H9 (cell line): ENCODE measurements at regions not wholly inside any gene's neighbourhood (a gene's known extent, or its start where the extent isn't known, plus 50 kb on each side); places are given as distances from the start of the nearest gene placed in this dataset.

Experiments
- DNase-seq: peaks from one replicate; pipeline ENCODE4 v3.0.0-alpha.2; 2017
- H2AFZ ChIP-seq: one replicate; pipeline ENCODE4 v1.6.1; 2013; ENCODE audit warnings: mild to moderate bottlenecking, low read length, control low read depth, moderate library complexity
- H2AK5ac ChIP-seq: 2 replicates; pipeline ENCODE4 v1.6.1; 2013; ENCODE audit warnings: low read length, control low read depth, mixed read lengths; ENCODE audit not compliant: insufficient read length
- H2BK120ac ChIP-seq: one replicate; pipeline ENCODE4 v1.6.1; 2013; ENCODE audit warnings: low read depth, mild to moderate bottlenecking, low read length, control low read depth, inconsistent platforms; ENCODE audit not compliant: poor library complexity, severe bottlenecking
- H2BK12ac ChIP-seq: 2 replicates; pipeline ENCODE4 v1.6.1; 2013; ENCODE audit warnings: low read length, control low read depth, mixed read lengths, low read depth; ENCODE audit not compliant: insufficient read length
- H2BK15ac ChIP-seq: 2 replicates; pipeline ENCODE4 v1.6.1; 2013; ENCODE audit warnings: low read depth, low read length, control low read depth
- H2BK20ac ChIP-seq: one replicate; pipeline ENCODE4 v1.6.1; 2013; ENCODE audit warnings: low read depth, mild to moderate bottlenecking, low read length, control low read depth, inconsistent platforms; ENCODE audit not compliant: poor library complexity, severe bottlenecking
- H2BK5ac ChIP-seq: 2 replicates; pipeline ENCODE4 v1.6.1; 2013; ENCODE audit warnings: low read length, control low read depth, mixed read lengths; ENCODE audit not compliant: insufficient read length
- H3K14ac ChIP-seq: 2 replicates; pipeline ENCODE4 v1.6.1; 2013; ENCODE audit warnings: low read length, control low read depth; ENCODE audit not compliant: insufficient read depth
- H3K18ac ChIP-seq: 2 replicates; pipeline ENCODE4 v1.6.1; 2013; ENCODE audit warnings: low read depth, mild to moderate bottlenecking, mixed read lengths, low read length, control low read depth; ENCODE audit not compliant: insufficient read length
- H3K23ac ChIP-seq: 2 replicates; pipeline ENCODE4 v1.6.1; 2013; ENCODE audit warnings: low read length, control low read depth, mixed read lengths, low read depth; ENCODE audit not compliant: insufficient read length
- H3K23me2 ChIP-seq: 2 replicates; pipeline ENCODE4 v1.6.1; 2013; ENCODE audit warnings: low read depth, mild to moderate bottlenecking, mixed read lengths, low read length, control low read depth; ENCODE audit not compliant: insufficient read length, poor library complexity, severe bottlenecking
- H3K27ac ChIP-seq: 2 replicates; pipeline ENCODE4 v1.5.1; 2013; ENCODE audit warnings: low read length, control low read depth, mixed read lengths, low read depth; ENCODE audit not compliant: insufficient read length
- H3K27me3 ChIP-seq: 2 replicates; pipeline ENCODE4 v1.6.1; 2013; ENCODE audit warnings: low read length, control low read depth, inconsistent platforms; ENCODE audit not compliant: insufficient read depth
- H3K4ac ChIP-seq: 2 replicates; pipeline ENCODE4 v1.6.1; 2013; ENCODE audit warnings: low read depth, mild to moderate bottlenecking, control low read depth, inconsistent platforms, low read length, moderate library complexity
- H3K4me1 ChIP-seq: 2 replicates; pipeline ENCODE4 v1.6.1; 2013; ENCODE audit warnings: low read length, control low read depth, inconsistent platforms; ENCODE audit not compliant: insufficient read depth
- H3K4me2 ChIP-seq: 2 replicates; pipeline ENCODE4 v1.6.1; 2013; ENCODE audit warnings: low read length, control low read depth, mixed read lengths; ENCODE audit not compliant: insufficient read length, insufficient read depth
- H3K56ac ChIP-seq: 2 replicates; pipeline ENCODE4 v1.6.1; 2013; ENCODE audit warnings: low read depth, mild to moderate bottlenecking, mixed read lengths, low read length, control low read depth; ENCODE audit not compliant: insufficient read length
- H3K79me1 ChIP-seq: 2 replicates; pipeline ENCODE4 v1.6.1; 2013; ENCODE audit warnings: low read depth, mild to moderate bottlenecking, moderate library complexity, low read length, control low read depth, inconsistent platforms; ENCODE audit not compliant: insufficient read depth, poor library complexity, severe bottlenecking
- H3K79me2 ChIP-seq: 2 replicates; pipeline ENCODE4 v1.6.1; 2013; ENCODE audit warnings: low read length, control low read depth, inconsistent platforms; ENCODE audit not compliant: insufficient read depth
- H3K9ac ChIP-seq: 2 replicates; pipeline ENCODE4 v1.6.1; 2013; ENCODE audit warnings: low read length, control low read depth, mixed read lengths; ENCODE audit not compliant: insufficient read length; ENCODE audit errors: extremely low read depth
- H3K9me3 ChIP-seq: one replicate; pipeline ENCODE4 v1.6.1; 2013; ENCODE audit warnings: low read depth, low read length, inconsistent platforms; ENCODE audit not compliant: control insufficient read depth
- H3T11ph ChIP-seq: one replicate; pipeline ENCODE4 v1.6.1; 2013; ENCODE audit warnings: mild to moderate bottlenecking, low read length, control low read depth, inconsistent platforms
- H4K20me1 ChIP-seq: one replicate; pipeline ENCODE4 v1.6.1; 2013; ENCODE audit not compliant: control insufficient read depth, insufficient read length, insufficient read depth
- H4K5ac ChIP-seq: 2 replicates; pipeline ENCODE4 v1.6.1; 2013; ENCODE audit warnings: low read depth, mild to moderate bottlenecking, mixed read lengths, low read length, control low read depth; ENCODE audit not compliant: insufficient read length
- H4K8ac ChIP-seq: replicated peaks from 2 replicates; pipeline ENCODE4 v1.6.1; 2013; ENCODE audit warnings: low read length, control low read depth, mixed read lengths, low read depth; ENCODE audit not compliant: insufficient read length
- H4K91ac ChIP-seq: 2 replicates; pipeline ENCODE4 v1.6.1; 2013; ENCODE audit warnings: low read depth, mild to moderate bottlenecking, moderate library complexity, mixed read lengths, low read length, control low read depth; ENCODE audit not compliant: insufficient read length
- H3K27ac Mint-ChIP-seq, 3 experiments: 2 replicates in 2 of 3; 3 replicates in 1 of 3; pipeline ENCODE4 v1.8.0; 2020 to 2021; ENCODE audit warnings: mixed read lengths in 3 of 3, mild to moderate bottlenecking in 1 of 3, moderate library complexity in 1 of 3
- H3K27me3 Mint-ChIP-seq: 2 replicates; pipeline ENCODE4 v1.8.0; 2021; ENCODE audit warnings: low read depth, mild to moderate bottlenecking, moderate library complexity, mixed read lengths
- H3K36me3 Mint-ChIP-seq, 3 experiments: 2 replicates in 2 of 3; 3 replicates in 1 of 3; pipeline ENCODE4 v1.8.0; 2020 to 2021; ENCODE audit warnings: low read depth in 3 of 3, mixed read lengths in 3 of 3; ENCODE audit not compliant: insufficient read depth in 1 of 3
- H3K4me1 Mint-ChIP-seq, 2 experiments: 2 replicates each; pipeline ENCODE4 v1.8.0; 2020; ENCODE audit warnings: mixed read lengths in 2 of 2
- H3K4me3 Mint-ChIP-seq, 2 experiments: 2 replicates in 1 of 2; 3 replicates in 1 of 2; pipeline ENCODE4 v1.8.0; 2020 to 2021; ENCODE audit warnings: mild to moderate bottlenecking in 2 of 2, mixed read lengths in 2 of 2, moderate library complexity in 1 of 2
- H3K9me3 Mint-ChIP-seq, 2 experiments: 2 replicates in 1 of 2; 3 replicates in 1 of 2; pipeline ENCODE4 v1.8.0; 2020; ENCODE audit warnings: mild to moderate bottlenecking in 2 of 2, mixed read lengths in 2 of 2, moderate library complexity in 1 of 2
- CTCF ChIP-seq: fragments of 200-600 bp; sonication (generic); conservative IDR thresholded peaks from 3 replicates; pipeline ENCODE4 v1.8.0; 2021; ENCODE audit warnings: antibody characterized with exemption, mild to moderate bottlenecking

- Histone ChIP-seq H3K18ac (no peak overlapping the region), H3K9ac (no peak overlapping the region), H3K23me2 (no peaks in the 10 kb centered on the region), H3K27me3 (no peaks in the 10 kb centered on the region), H3K27ac (no peak overlapping the region), H3K79me1 (no peaks in the 10 kb centered on the region), H3K4me2 (no peak overlapping the region), H2BK12ac (no peak overlapping the region), H3K56ac (no peak overlapping the region), H3K14ac (no peak overlapping the region), H4K91ac (no peak overlapping the region), H3T11ph (no peak overlapping the region), H4K5ac (no peak overlapping the region), H3K23ac (no peak overlapping the region), H2AK5ac (no peak overlapping the region), H2AFZ (no peak overlapping the region), H2BK15ac (no peak overlapping the region), H2BK120ac (no peak overlapping the region), H2BK20ac (no peak overlapping the region), H3K9me3 (no peaks in the 10 kb centered on the region), H3K79me2 (no peaks in the 10 kb centered on the region), H3K4ac (no peak overlapping the region), H4K20me1 (no peaks in the 10 kb centered on the region), H4K8ac (no peak overlapping the region), H2BK5ac (no peak overlapping the region), H3K4me1 (no peaks in the 10 kb centered on the region)
- no peak for DNase-seq
- Mint-ChIP-seq H3K36me3 (no peaks in the 10 kb centered on the region; a peak in 1 of 7 replicates), H3K9me3 (peaks cover 0 to 6% of the 10 kb centered on the region in 2 experiments; a peak in 2 of 5 replicates), H3K4me1 (no peaks in the 10 kb centered on the region), H3K27me3 (no peaks in the 10 kb centered on the region), H3K27ac (no peak overlapping the region), H3K4me3 (no peak overlapping the region)
- no peak for TF ChIP-seq CTCF
Observed at GRCh38 chr5:98328015-98328414, 445.4 kb upstream of the RGMB start.
